GM19438 (cell line): ENCODE measurements at regions not wholly inside any gene's neighbourhood (a gene's known extent, or its start where the extent isn't known, plus 50 kb on each side); places are given as distances from the start of the nearest gene placed in this dataset.

Experiments
- ATAC-seq: cut with Tn5 transposase; IDR thresholded peaks from one replicate; pipeline ENCODE4 v1.9.1; 2021; ENCODE audit warnings: low read depth; ENCODE audit not compliant: unreplicated experiment

GRCh38 chr10:118501637-118502440 lies 93.6 kb downstream of the PRLHR start:
- no peak for ATAC-seq

- no peak for ATAC-seq
These were observed 94.3 kb downstream of the PRLHR start for GRCh38 chr10:118501171-118501570.

- no peak for ATAC-seq
These were observed 94.9 kb downstream of the PRLHR start for GRCh38 chr10:118500477-118501104.

- no peak for ATAC-seq
These were observed 96.3 kb downstream of the PRLHR start for GRCh38 chr10:118499186-118499585.

- no peak for ATAC-seq
These were observed 96.8 kb downstream of the PRLHR start for GRCh38 chr10:118498623-118499022.

- no peak for ATAC-seq
These were observed 98.2 kb downstream of the PRLHR start for GRCh38 chr10:118497227-118497626.

- no peak for ATAC-seq
These were observed 98.9 kb downstream of the PRLHR start for GRCh38 chr10:118496525-118496924.

GRCh38 chr10:118495499-118495898 lies 99.9 kb downstream of the PRLHR start:
- no peak for ATAC-seq

GRCh38 chr10:118491055-118491454 lies 104.4 kb downstream of the PRLHR start:
- ATAC-seq = no peak

- ATAC-seq = no peak
These were observed 106.5 kb downstream of the PRLHR start for GRCh38 chr10:118488710-118489497.

GRCh38 chr10:118485641-118486040 lies 109.8 kb downstream of the PRLHR start:
- no peak for ATAC-seq

- no peak for ATAC-seq
These were observed 111.1 kb downstream of the PRLHR start for GRCh38 chr10:118484152-118484871.

GRCh38 chr10:118483496-118483895 lies 112.0 kb downstream of the PRLHR start:
- no peak for ATAC-seq

GRCh38 chr10:118482393-118483331 lies 112.8 kb downstream of the PRLHR start:
- no peak for ATAC-seq

- no peak for ATAC-seq
These were observed 113.6 kb downstream of the PRLHR start for GRCh38 chr10:118481871-118482270.

GRCh38 chr10:118475214-118475613 lies 120.2 kb downstream of the PRLHR start:
- ATAC-seq = no peak

GRCh38 chr10:118474111-118474510 lies 121.3 kb downstream of the PRLHR start:
- ATAC-seq = no peak

GRCh38 chr10:118473305-118473960 lies 122.0 kb downstream of the PRLHR start:
- no peak for ATAC-seq
